Astrocyte (in vitro differentiated cells and primary cell): ENCODE measurements at regions not wholly inside any gene's neighbourhood (a gene's known extent, or its start where the extent isn't known, plus 50 kb on each side); places are given as distances from the start of the nearest gene placed in this dataset.

Experiments
- DNase-seq: peaks from one replicate; pipeline ENCODE4 v3.0.0-alpha.2; 2010; ENCODE audit warnings: low read depth
- FAIRE-seq: peaks from 2 replicates; lab custom pipeline; 2011; peaks lifted over from hg19 to GRCh38; lab: Jason Lieb, UNC
- H2AFZ ChIP-seq: 2 replicates; pipeline ENCODE4 v1.6.0; 2012; ENCODE audit warnings: low read depth, low read length, inconsistent platforms
- H3K27ac ChIP-seq: 2 replicates; pipeline ENCODE4 v1.5.1; 2011; ENCODE audit warnings: low read depth, low read length, inconsistent platforms
- H3K27me3 ChIP-seq: 2 replicates; pipeline ENCODE4 v1.6.0; 2011; ENCODE audit warnings: low read length, inconsistent platforms; ENCODE audit not compliant: insufficient read depth
- H3K36me3 ChIP-seq: 2 replicates; pipeline ENCODE4 v1.5.1; 2011; ENCODE audit warnings: low read length, inconsistent platforms; ENCODE audit not compliant: insufficient read depth
- H3K4me1 ChIP-seq: 2 replicates; pipeline ENCODE4 v1.5.1; 2011; ENCODE audit warnings: low read length, inconsistent platforms; ENCODE audit not compliant: insufficient read depth
- H3K4me2 ChIP-seq: 2 replicates; pipeline ENCODE4 v1.6.0; 2012; ENCODE audit warnings: low read length, inconsistent platforms
- H3K4me3 ChIP-seq: 2 replicates; pipeline ENCODE4 v1.5.1; 2011; ENCODE audit warnings: low read depth, mild to moderate bottlenecking, low read length, inconsistent platforms; ENCODE audit not compliant: insufficient read depth
- H3K79me2 ChIP-seq: 2 replicates; pipeline ENCODE4 v1.6.0; 2012; ENCODE audit warnings: mild to moderate bottlenecking, low read length, inconsistent platforms; ENCODE audit not compliant: insufficient read depth
- H3K9ac ChIP-seq: 2 replicates; pipeline ENCODE4 v1.6.0; 2012; ENCODE audit warnings: mild to moderate bottlenecking, low read length, inconsistent platforms
- H3K9me3 ChIP-seq: 2 replicates; pipeline ENCODE4 v1.5.1; 2012; ENCODE audit warnings: low read depth, mild to moderate bottlenecking, low read length, inconsistent platforms; ENCODE audit not compliant: insufficient read depth
- H4K20me1 ChIP-seq: 2 replicates; pipeline ENCODE4 v1.6.0; 2012; ENCODE audit warnings: low read length, inconsistent platforms; ENCODE audit not compliant: insufficient read depth
- H3K27ac Mint-ChIP-seq: one replicate; pipeline ENCODE4 v1.8.0; 2021; ENCODE audit warnings: mild to moderate bottlenecking, mixed read lengths; ENCODE audit not compliant: unreplicated experiment
- H3K27me3 Mint-ChIP-seq: one replicate; pipeline ENCODE4 v1.8.0; 2021; ENCODE audit warnings: low read depth, mixed read lengths; ENCODE audit not compliant: unreplicated experiment
- H3K36me3 Mint-ChIP-seq: one replicate; pipeline ENCODE4 v1.8.0; 2021; ENCODE audit warnings: low read depth, mixed read lengths; ENCODE audit not compliant: unreplicated experiment
- H3K4me1 Mint-ChIP-seq: one replicate; pipeline ENCODE4 v1.8.0; 2021; ENCODE audit warnings: low read depth, mixed read lengths; ENCODE audit not compliant: unreplicated experiment
- H3K4me3 Mint-ChIP-seq: one replicate; pipeline ENCODE4 v1.8.0; 2021; ENCODE audit warnings: mild to moderate bottlenecking, moderate library complexity, mixed read lengths; ENCODE audit not compliant: unreplicated experiment
- H3K9me3 Mint-ChIP-seq: one replicate; pipeline ENCODE4 v1.8.0; 2021; ENCODE audit warnings: mild to moderate bottlenecking, mixed read lengths; ENCODE audit not compliant: unreplicated experiment
- EZH2 ChIP-seq: IDR thresholded peaks from 2 replicates; pipeline ENCODE4 v1.6.1; 2012; ENCODE audit warnings: mild to moderate bottlenecking, low read length, inconsistent platforms; ENCODE audit not compliant: insufficient read depth
- TF ChIP-seq, protein P1 (sequence below): IDR thresholded peaks from 2 replicates; pipeline ENCODE4 v1.5.1; 2011; ENCODE audit warnings: low read depth, mild to moderate bottlenecking, inconsistent platforms, low read length, moderate library complexity; ENCODE audit not compliant: insufficient read depth

DNA sequence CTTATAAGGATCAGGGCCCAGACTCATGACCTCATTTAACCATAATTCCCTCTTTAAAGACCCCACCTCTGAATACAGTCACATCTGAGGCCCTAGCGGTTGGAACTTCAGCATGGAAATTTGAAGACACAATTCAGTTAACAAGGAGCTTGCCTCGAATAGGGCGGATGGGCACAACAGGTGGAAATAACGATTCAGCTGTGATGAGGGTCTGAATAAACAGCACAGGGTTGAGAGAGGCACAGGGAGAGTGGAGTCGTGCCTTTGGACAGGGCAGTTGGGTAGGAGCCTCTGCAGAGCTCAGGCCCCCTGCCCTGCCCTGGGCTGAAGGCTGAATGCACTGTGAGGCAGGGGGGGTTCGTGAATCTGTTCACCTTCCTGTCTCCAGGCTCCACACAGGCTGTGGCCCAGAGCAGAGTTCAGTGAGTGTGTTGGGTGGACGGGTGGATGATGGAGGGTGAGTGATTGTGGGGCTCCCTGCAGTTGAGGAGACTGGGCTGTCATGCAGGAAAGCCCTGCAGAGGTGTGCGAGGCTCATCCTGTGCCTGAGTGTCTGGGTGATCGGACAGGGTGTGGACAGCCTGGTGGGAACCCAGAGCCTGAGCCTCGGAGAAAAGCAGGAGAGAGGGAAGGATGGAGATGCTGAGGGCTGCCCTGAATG is 243.1 kb downstream of the FOXD2 start:
- Histone ChIP-seq H3K79me2 (no peaks in the 10 kb centered on the region), H3K27me3 (no peaks in the 10 kb centered on the region), H3K9me3 (no peaks in the 10 kb centered on the region), H3K4me3 (no peak overlapping the region), H4K20me1 (no peaks in the 10 kb centered on the region), H3K9ac (no peak overlapping the region), H3K4me1 (peaks cover 3% of the 10 kb centered on the region), H3K36me3 (no peaks in the 10 kb centered on the region), H3K4me2 (no peak overlapping the region), H3K27ac (no peak overlapping the region), H2AFZ (no peak overlapping the region)
- Mint-ChIP-seq H3K9me3 (peaks cover 4% of the 10 kb centered on the region), H3K4me1 (peaks cover 36% of the 10 kb centered on the region), H3K36me3 (peaks cover 2% of the 10 kb centered on the region), H3K4me3 (no peak overlapping the region), H3K27me3 (peaks cover 22% of the 10 kb centered on the region), H3K27ac (peak overlapping the region; percentile 20)
- FAIRE-seq, result no peak
- no peak for TF ChIP-seq EZH2
- TF ChIP-seq, protein P1, sequence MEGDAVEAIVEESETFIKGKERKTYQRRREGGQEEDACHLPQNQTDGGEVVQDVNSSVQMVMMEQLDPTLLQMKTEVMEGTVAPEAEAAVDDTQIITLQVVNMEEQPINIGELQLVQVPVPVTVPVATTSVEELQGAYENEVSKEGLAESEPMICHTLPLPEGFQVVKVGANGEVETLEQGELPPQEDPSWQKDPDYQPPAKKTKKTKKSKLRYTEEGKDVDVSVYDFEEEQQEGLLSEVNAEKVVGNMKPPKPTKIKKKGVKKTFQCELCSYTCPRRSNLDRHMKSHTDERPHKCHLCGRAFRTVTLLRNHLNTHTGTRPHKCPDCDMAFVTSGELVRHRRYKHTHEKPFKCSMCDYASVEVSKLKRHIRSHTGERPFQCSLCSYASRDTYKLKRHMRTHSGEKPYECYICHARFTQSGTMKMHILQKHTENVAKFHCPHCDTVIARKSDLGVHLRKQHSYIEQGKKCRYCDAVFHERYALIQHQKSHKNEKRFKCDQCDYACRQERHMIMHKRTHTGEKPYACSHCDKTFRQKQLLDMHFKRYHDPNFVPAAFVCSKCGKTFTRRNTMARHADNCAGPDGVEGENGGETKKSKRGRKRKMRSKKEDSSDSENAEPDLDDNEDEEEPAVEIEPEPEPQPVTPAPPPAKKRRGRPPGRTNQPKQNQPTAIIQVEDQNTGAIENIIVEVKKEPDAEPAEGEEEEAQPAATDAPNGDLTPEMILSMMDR, result no peak
- DNase-seq, result no peak

DNA sequence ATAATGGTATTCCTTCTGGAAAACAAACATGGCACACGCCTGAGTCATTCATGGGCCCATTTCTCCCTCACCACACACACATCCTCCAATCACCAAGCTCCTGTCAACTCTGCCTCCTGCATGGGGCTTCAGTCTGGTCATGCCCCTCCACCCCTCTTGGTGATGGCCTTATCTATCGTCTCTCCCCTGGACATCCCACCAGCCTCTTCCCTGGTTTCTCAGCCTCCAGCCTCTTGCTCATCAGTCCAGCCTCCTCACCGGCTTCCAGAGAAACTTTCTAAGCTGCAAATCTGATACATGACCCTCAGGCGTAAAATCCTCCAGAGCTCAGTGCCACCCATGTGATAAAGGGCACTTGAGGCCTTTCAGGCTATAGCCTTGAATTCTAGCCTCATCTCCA is 243.9 kb downstream of the FOXD2 start:
- Histone ChIP-seq H3K4me3 (no peak overlapping the region), H3K36me3 (no peaks in the 10 kb centered on the region), H3K27me3 (no peaks in the 10 kb centered on the region), H3K9me3 (no peaks in the 10 kb centered on the region), H3K4me2 (no peak overlapping the region), H3K79me2 (no peaks in the 10 kb centered on the region), H3K4me1 (peaks cover 3% of the 10 kb centered on the region), H3K9ac (no peak overlapping the region), H4K20me1 (no peaks in the 10 kb centered on the region), H3K27ac (no peak overlapping the region), H2AFZ (no peak overlapping the region)
- Mint-ChIP-seq H3K4me3 (no peak overlapping the region), H3K9me3 (peaks cover 4% of the 10 kb centered on the region), H3K36me3 (peaks cover 2% of the 10 kb centered on the region), H3K27me3 (peaks cover 21% of the 10 kb centered on the region), H3K27ac (no peak overlapping the region), H3K4me1 (peaks cover 36% of the 10 kb centered on the region)
- TF ChIP-seq, protein P1, result no peak
- no peak for TF ChIP-seq EZH2
- FAIRE-seq (no peak), DNase-seq (no peak)

DNA sequence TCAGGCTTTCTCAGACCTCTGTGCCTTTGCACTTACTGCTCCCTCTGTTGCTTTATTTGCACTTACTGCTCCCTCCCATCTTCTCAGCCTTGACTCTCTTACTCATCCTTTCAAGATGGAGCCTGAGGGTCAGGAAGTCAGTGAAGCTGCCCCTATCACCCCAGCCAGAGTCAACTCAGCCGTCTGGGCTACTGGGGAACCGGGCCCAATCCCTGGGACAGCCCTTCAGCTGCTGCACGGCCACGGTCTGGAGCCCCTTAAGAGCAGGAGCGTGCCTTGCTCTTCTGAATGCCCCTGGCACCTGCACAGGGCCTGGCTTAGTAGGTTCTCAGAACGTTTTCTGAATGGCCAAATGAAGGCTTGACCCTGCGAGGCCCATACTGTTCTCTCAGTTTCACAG is 244.4 kb downstream of the FOXD2 start:
- peaks cover 18% of the 10 kb centered on the region for H3K27me3 Mint-ChIP-seq
- H3K4me1 Mint-ChIP-seq, result peaks cover 39% of the 10 kb centered on the region
- Histone ChIP-seq H3K4me2 (no peak overlapping the region), H3K9ac (no peak overlapping the region), H3K4me1 (peaks cover 3% of the 10 kb centered on the region), H2AFZ (no peak overlapping the region), H3K27ac (no peak overlapping the region), H3K27me3 (no peaks in the 10 kb centered on the region), H4K20me1 (no peaks in the 10 kb centered on the region), H3K36me3 (no peaks in the 10 kb centered on the region), H3K79me2 (no peaks in the 10 kb centered on the region), H3K9me3 (no peaks in the 10 kb centered on the region), H3K4me3 (no peak overlapping the region)
- no peak for FAIRE-seq
- H3K36me3 Mint-ChIP-seq, result peaks cover 2% of the 10 kb centered on the region
- TF ChIP-seq, protein P1, result no peak
- no peak for TF ChIP-seq EZH2
- H3K4me3 Mint-ChIP-seq, result no peak overlapping the region
- H3K27ac Mint-ChIP-seq, result no peak overlapping the region
- DNase-seq, result no peak
- H3K9me3 Mint-ChIP-seq, result peaks cover 4% of the 10 kb centered on the region
